Skeletal muscle tissue (tissue), 3 donors: ENCODE measurements at regions not wholly inside any gene's neighbourhood (a gene's known extent, or its start where the extent isn't known, plus 50 kb on each side); places are given as distances from the start of the nearest gene placed in this dataset.

ENCODE experiments used
- H3K27ac ChIP-seq: one replicate; pipeline ENCODE4 v1.7.0; 2013; ENCODE audit warnings: mild to moderate bottlenecking, low read depth, low read length, inconsistent platforms
- H3K27me3 ChIP-seq, 3 donors: one replicate each; pipeline ENCODE4 v1.7.0; 2013; ENCODE audit warnings: low read length in 3 of 3; ENCODE audit not compliant: control insufficient read depth in 3 of 3, insufficient read depth in 3 of 3
- H3K36me3 ChIP-seq, 3 donors: one replicate each; pipeline ENCODE4 v1.7.0; 2013; ENCODE audit warnings: low read length in 3 of 3; ENCODE audit not compliant: control insufficient read depth in 3 of 3, insufficient read depth in 3 of 3
- H3K4me1 ChIP-seq, 3 donors: one replicate each; pipeline ENCODE4 v1.7.0; 2013; ENCODE audit warnings: low read length in 3 of 3, mild to moderate bottlenecking in 3 of 3; ENCODE audit not compliant: control insufficient read depth in 3 of 3, insufficient read depth in 3 of 3
- H3K4me3 ChIP-seq, 3 donors: one replicate each; pipeline ENCODE4 v1.7.0; 2013; ENCODE audit warnings: low read length in 3 of 3
- H3K9ac ChIP-seq, 3 donors: one replicate each; pipeline ENCODE4 v1.7.0; 2013; ENCODE audit warnings: low read length in 3 of 3, mild to moderate bottlenecking in 3 of 3, moderate library complexity in 2 of 3, low read depth in 1 of 3
- H3K9me3 ChIP-seq, 3 donors: one replicate each; pipeline ENCODE4 v1.7.0; 2013; ENCODE audit warnings: low read length in 3 of 3; ENCODE audit not compliant: control insufficient read depth in 3 of 3
- donor health status: Osteomylitis.

DNA sequence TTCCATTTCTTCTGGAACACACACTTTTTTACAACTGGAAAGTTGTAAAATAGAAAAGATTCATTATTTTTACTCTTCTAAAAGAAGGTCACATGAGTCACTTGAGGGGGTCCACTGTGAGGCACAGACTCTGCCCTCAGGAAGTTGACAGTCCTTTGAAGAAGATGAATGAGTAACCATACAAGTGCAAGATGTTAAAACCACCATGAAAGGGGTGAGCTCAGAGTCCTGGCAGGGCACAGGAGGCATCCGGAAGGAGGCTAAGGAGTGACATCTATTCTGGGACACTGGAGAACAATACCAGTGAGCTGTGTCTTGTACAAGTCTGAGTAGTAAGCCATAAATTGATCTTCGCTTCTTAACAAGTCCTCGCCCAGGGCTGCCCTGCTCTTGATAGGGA, 126.0 kb upstream of the FRMD6 start:
- H3K4me3 ChIP-seq = no peak overlapping the region
- H3K4me1 ChIP-seq = no peaks in the 10 kb centered on the region
- no peaks in the 10 kb centered on the region for H3K9me3 ChIP-seq
- H3K9ac ChIP-seq = no peak overlapping the region
- H3K36me3 ChIP-seq = no peaks in the 10 kb centered on the region
- no peak overlapping the region for H3K27ac ChIP-seq
- H3K27me3 ChIP-seq = no peaks in the 10 kb centered on the region

DNA sequence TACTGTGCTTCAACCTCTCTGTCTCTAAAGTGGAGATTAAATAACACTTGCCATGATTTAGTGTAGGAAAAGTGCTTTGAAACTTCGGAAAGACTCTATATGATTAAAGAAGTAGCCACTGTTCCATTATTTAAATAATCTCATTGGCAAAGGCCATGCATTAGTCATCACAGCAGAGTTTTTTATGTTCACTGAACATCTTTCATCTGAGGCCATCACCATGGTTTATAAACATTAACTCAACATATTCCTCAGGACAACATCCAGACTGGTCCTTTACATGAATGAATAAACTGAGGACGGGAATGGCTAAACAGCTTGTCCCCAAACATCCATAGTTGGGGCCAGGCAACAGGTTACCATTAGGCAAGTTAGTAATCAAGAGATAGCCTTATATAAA, 124.6 kb upstream of the FRMD6 start:
- Histone ChIP-seq H3K4me3 (no peak overlapping the region), H3K9ac (no peak overlapping the region), H3K27me3 (no peaks in the 10 kb centered on the region), H3K9me3 (no peaks in the 10 kb centered on the region), H3K36me3 (no peaks in the 10 kb centered on the region), H3K27ac (no peak overlapping the region), H3K4me1 (no peaks in the 10 kb centered on the region)

- no peaks in the 10 kb centered on the region for H3K9me3 ChIP-seq
- H3K4me3 ChIP-seq = no peak overlapping the region
- H3K27me3 ChIP-seq = no peaks in the 10 kb centered on the region
- H3K9ac ChIP-seq = no peak overlapping the region
- no peaks in the 10 kb centered on the region for H3K4me1 ChIP-seq
- no peaks in the 10 kb centered on the region for H3K36me3 ChIP-seq
- no peak overlapping the region for H3K27ac ChIP-seq
Observed at GRCh38 chr14:51529736-51530135, 122.0 kb upstream of the FRMD6 start.

- Histone ChIP-seq H3K9me3 (peaks cover 0 to 5% (median 0%) of the 10 kb centered on the region in 3 donors), H3K4me1 (no peaks in the 10 kb centered on the region), H3K4me3 (no peak overlapping the region), H3K36me3 (no peaks in the 10 kb centered on the region), H3K27me3 (no peaks in the 10 kb centered on the region), H3K9ac (no peak overlapping the region), H3K27ac (no peak overlapping the region)
Observed at GRCh38 chr14:51533160-51533559, 118.5 kb upstream of the FRMD6 start.

GRCh38 chr14:51533872-51534553, 117.7 kb upstream of the FRMD6 start:
- no peaks in the 10 kb centered on the region for H3K4me1 ChIP-seq
- no peak overlapping the region for H3K9ac ChIP-seq
- peaks cover 0 to 5% (median 0%) of the 10 kb centered on the region in 3 donors for H3K9me3 ChIP-seq
- H3K27me3 ChIP-seq = no peaks in the 10 kb centered on the region
- H3K36me3 ChIP-seq = no peaks in the 10 kb centered on the region
- no peak overlapping the region for H3K27ac ChIP-seq
- no peak overlapping the region for H3K4me3 ChIP-seq

GRCh38 chr14:51534610-51535011, 117.1 kb upstream of the FRMD6 start:
- no peak overlapping the region for H3K9ac ChIP-seq
- H3K27ac ChIP-seq = no peak overlapping the region
- H3K27me3 ChIP-seq = no peaks in the 10 kb centered on the region
- no peak overlapping the region for H3K4me3 ChIP-seq
- H3K9me3 ChIP-seq = peaks cover 0 to 5% (median 0%) of the 10 kb centered on the region in 3 donors
- peaks cover 0 to 2% (median 0%) of the 10 kb centered on the region in 3 donors for H3K4me1 ChIP-seq
- no peaks in the 10 kb centered on the region for H3K36me3 ChIP-seq

DNA sequence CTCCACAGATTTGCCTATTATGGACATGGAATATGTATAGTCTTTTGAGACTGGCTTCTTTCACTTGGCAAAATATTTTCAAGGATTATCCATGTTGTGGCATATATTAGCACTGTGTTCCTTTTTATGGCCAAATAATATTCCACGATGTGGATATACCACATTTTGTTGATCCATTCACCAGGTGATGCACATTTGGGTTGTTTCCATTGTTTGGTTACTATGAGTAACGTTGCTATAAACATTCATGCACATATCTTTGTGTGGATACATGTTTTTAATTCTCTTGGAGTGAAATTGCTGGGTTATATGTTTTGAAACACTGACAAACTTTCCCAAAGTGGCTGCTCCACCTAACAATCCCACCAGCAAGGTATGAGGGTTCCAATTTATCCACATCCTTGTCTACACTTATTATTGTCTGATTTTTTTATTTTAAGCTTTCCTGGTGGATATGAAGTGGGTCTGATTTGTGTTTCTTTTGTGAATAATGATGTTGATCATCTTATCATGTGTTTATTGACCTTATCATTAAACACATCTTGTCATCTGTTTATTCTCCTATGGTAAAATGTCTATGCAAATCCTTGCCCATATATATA, 116.2 kb upstream of the FRMD6 start:
- Histone ChIP-seq H3K4me3 (no peak overlapping the region), H3K9me3 (peaks cover 0 to 5% (median 0%) of the 10 kb centered on the region in 3 donors), H3K27ac (no peak overlapping the region)

GRCh38 chr14:51538973-51539372, 112.7 kb upstream of the FRMD6 start:
- H3K9ac ChIP-seq = no peak overlapping the region

More for the DNA sequence above, 116.2 kb upstream of the FRMD6 start:
- Histone ChIP-seq H3K4me1 (peaks cover 0 to 4% (median 0%) of the 10 kb centered on the region in 3 donors), H3K36me3 (no peaks in the 10 kb centered on the region), H3K9ac (no peak overlapping the region), H3K27me3 (no peaks in the 10 kb centered on the region)

GRCh38 chr14:51539571-51540037, 112.1 kb upstream of the FRMD6 start:
- no peak overlapping the region for H3K9ac ChIP-seq
- no peak overlapping the region for H3K4me3 ChIP-seq
- peaks cover 0 to 5% (median 0%) of the 10 kb centered on the region in 3 donors for H3K9me3 ChIP-seq
- peaks cover 0 to 4% (median 0%) of the 10 kb centered on the region in 3 donors for H3K4me1 ChIP-seq
- H3K27me3 ChIP-seq = no peaks in the 10 kb centered on the region
- H3K27ac ChIP-seq = no peak overlapping the region
- no peaks in the 10 kb centered on the region for H3K36me3 ChIP-seq

More at GRCh38 chr14:51538973-51539372, 112.7 kb upstream of the FRMD6 start:
- Histone ChIP-seq H3K27ac (no peak overlapping the region), H3K4me3 (no peak overlapping the region), H3K4me1 (peaks cover 0 to 4% (median 0%) of the 10 kb centered on the region in 3 donors), H3K9me3 (peaks cover 0 to 5% (median 0%) of the 10 kb centered on the region in 3 donors), H3K36me3 (no peaks in the 10 kb centered on the region), H3K27me3 (no peaks in the 10 kb centered on the region)

DNA sequence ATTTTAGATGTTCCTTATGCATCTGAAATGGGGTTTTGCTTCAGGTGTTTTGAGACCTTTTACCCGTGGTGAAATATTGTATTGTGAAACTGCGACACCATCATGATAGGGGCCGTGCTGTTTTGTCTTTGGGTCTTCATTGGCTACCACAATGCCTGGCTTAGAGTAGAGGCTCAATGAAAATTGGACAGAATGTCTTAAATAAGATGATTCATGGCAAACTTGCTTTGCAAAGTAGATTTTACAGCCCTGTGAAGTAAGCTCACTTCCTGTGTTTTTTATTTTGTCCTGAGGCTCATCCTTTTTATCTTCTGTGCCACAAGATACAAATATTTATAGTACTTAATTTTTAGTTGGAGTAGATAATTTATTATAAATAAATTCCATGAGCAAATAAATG, 111.3 kb upstream of the FRMD6 start:
- Histone ChIP-seq H3K9ac (no peak overlapping the region), H3K9me3 (peaks cover 0 to 2% (median 0%) of the 10 kb centered on the region in 3 donors), H3K36me3 (no peaks in the 10 kb centered on the region), H3K4me3 (no peak overlapping the region), H3K27me3 (no peaks in the 10 kb centered on the region), H3K4me1 (peaks cover 0 to 4% (median 0%) of the 10 kb centered on the region in 3 donors), H3K27ac (no peak overlapping the region)
